ENCODE measurements at regions not wholly inside any gene's neighbourhood (a gene's known extent, or its start where the extent isn't known, plus 50 kb on each side); places are given as distances from the start of the nearest gene placed in this dataset.

- no peak overlapping the region for H3K4me3 ChIP-seq (ENCODE audit: control extremely low read depth in 1 of 5, extremely low read depth in 1 of 5, insufficient read depth in 1 of 5, low read depth in 2 of 5, low read length in 4 of 5)
- peaks cover 0 to 11% (median 2%) of the 10 kb centered on the region in 3 donors for H3K9me3 ChIP-seq (ENCODE audit: control extremely low read depth in 1 of 3, control insufficient read depth in 2 of 3, insufficient read depth in 1 of 3, low read length in 2 of 3)
- H4K20me1 ChIP-seq (ENCODE audit: control insufficient read depth, insufficient read depth, low read length, poor library complexity, severe bottlenecking), result no peaks in the 10 kb centered on the region
- DNase-seq (no peak), ATAC-seq (ENCODE audit: low read depth) (no peak)
- ChIA-PET POLR2A (no interaction called here), CTCF (no interaction called here)
- H3K27ac Mint-ChIP-seq, result no peak overlapping the region
- no peaks in the 10 kb centered on the region for H3K79me2 ChIP-seq (ENCODE audit: control insufficient read depth, insufficient read depth, low read length)
- no peaks in the 10 kb centered on the region for H3K4me1 Mint-ChIP-seq
- TF ChIP-seq, protein P1, sequence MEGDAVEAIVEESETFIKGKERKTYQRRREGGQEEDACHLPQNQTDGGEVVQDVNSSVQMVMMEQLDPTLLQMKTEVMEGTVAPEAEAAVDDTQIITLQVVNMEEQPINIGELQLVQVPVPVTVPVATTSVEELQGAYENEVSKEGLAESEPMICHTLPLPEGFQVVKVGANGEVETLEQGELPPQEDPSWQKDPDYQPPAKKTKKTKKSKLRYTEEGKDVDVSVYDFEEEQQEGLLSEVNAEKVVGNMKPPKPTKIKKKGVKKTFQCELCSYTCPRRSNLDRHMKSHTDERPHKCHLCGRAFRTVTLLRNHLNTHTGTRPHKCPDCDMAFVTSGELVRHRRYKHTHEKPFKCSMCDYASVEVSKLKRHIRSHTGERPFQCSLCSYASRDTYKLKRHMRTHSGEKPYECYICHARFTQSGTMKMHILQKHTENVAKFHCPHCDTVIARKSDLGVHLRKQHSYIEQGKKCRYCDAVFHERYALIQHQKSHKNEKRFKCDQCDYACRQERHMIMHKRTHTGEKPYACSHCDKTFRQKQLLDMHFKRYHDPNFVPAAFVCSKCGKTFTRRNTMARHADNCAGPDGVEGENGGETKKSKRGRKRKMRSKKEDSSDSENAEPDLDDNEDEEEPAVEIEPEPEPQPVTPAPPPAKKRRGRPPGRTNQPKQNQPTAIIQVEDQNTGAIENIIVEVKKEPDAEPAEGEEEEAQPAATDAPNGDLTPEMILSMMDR (IDR thresholded peaks at IDR 0.05), result no peak
- no peak for TF ChIP-seq EZH2 (IDR thresholded peaks at IDR 0.05; ENCODE audit: borderline replicate concordance, insufficient read depth, low read depth, low read length, poor library complexity, severe bottlenecking)
- peaks cover 5% of the 10 kb centered on the region for H3K9me3 Mint-ChIP-seq (ENCODE audit: insufficient read depth)
- no peaks in the 10 kb centered on the region for H3K4me1 ChIP-seq (ENCODE audit: control insufficient read depth in 2 of 2, insufficient read depth in 2 of 2, low read length in 2 of 2)
- H3K27me3 ChIP-seq (replicated peaks in 1 of 4; ENCODE audit: control extremely low read depth in 1 of 4, control insufficient read depth in 3 of 4, insufficient read depth in 4 of 4, low read length in 3 of 4), result no peaks in the 10 kb centered on the region
- H3K36me3 ChIP-seq (replicated peaks in 1 of 2; ENCODE audit: control extremely low read depth in 1 of 2, control insufficient read depth in 1 of 2, extremely low read depth in 1 of 2, insufficient read depth in 2 of 2, low read length in 1 of 2), result no peaks in the 10 kb centered on the region
- H3K27ac ChIP-seq (ENCODE audit: low read length in 2 of 2), result no peak overlapping the region
- WGBS (ENCODE audit: insufficient coverage), result 94% methylated on average over 3 of the region's 4 CpGs
- H3K4me2 ChIP-seq (replicated peaks; ENCODE audit: low read depth, low read length, poor library complexity, severe bottlenecking), result no peak overlapping the region
- peaks cover 7% of the 10 kb centered on the region for H3K27me3 Mint-ChIP-seq
- no peak overlapping the region for H3K4me3 Mint-ChIP-seq
- H3K9ac ChIP-seq (ENCODE audit: low read length), result no peak overlapping the region
- intact Hi-C loops (cut with micrococcal nuclease), result no loop called here
- H2AFZ ChIP-seq (ENCODE audit: insufficient read depth, low read depth, low read length, poor library complexity, severe bottlenecking), result no peak overlapping the region
Measured at GRCh38 chr22:47687776-47688175, 925.3 kb downstream of the TBC1D22A start.

DNA sequence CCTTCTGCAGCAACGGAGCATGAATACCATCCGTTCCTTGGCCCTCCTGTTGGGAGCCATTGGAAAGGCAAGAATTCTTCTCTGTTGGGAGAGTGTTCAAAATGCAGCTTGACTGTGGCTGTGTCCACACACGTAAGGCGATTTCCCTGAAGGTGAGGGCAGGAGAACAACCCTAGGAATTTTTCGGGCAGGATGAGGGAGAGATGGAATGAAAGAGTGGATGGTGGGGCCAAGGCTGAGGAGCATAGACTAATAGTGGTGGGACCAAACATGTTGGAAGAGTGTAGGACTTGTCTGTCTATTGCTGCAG, 924.9 kb downstream of the TBC1D22A start:
- no peaks in the 10 kb centered on the region for H3K4me1 ChIP-seq (ENCODE audit: control insufficient read depth in 2 of 2, insufficient read depth in 2 of 2, low read length in 2 of 2)
- POLR2A ChIA-PET, result no interaction called here
- H3K79me2 ChIP-seq (ENCODE audit: control insufficient read depth, insufficient read depth, low read length), result no peaks in the 10 kb centered on the region
- Mint-ChIP-seq H3K27ac (no peak overlapping the region), H3K4me3 (no peak overlapping the region), H3K9me3 (ENCODE audit: insufficient read depth) (peaks cover 5% of the 10 kb centered on the region), H3K27me3 (peaks cover 7% of the 10 kb centered on the region), H3K4me1 (no peaks in the 10 kb centered on the region)
- H3K27me3 ChIP-seq (replicated peaks in 1 of 4; ENCODE audit: control extremely low read depth in 1 of 4, control insufficient read depth in 3 of 4, insufficient read depth in 4 of 4, low read length in 3 of 4), result no peaks in the 10 kb centered on the region
- TF ChIP-seq, protein P1 (IDR thresholded peaks at IDR 0.05), result no peak
- no peak for TF ChIP-seq EZH2 (IDR thresholded peaks at IDR 0.05; ENCODE audit: borderline replicate concordance, insufficient read depth, low read depth, low read length, poor library complexity, severe bottlenecking)
- no peak overlapping the region for H3K4me2 ChIP-seq (replicated peaks; ENCODE audit: low read depth, low read length, poor library complexity, severe bottlenecking)
- ATAC-seq (ENCODE audit: low read depth) (no peak), DNase-seq (no peak)
- H3K27ac ChIP-seq (ENCODE audit: low read length in 2 of 2), result no peak overlapping the region
- intact Hi-C loops (cut with micrococcal nuclease), result no loop called here
- H3K36me3 ChIP-seq (replicated peaks in 1 of 2; ENCODE audit: control extremely low read depth in 1 of 2, control insufficient read depth in 1 of 2, extremely low read depth in 1 of 2, insufficient read depth in 2 of 2, low read length in 1 of 2), result no peaks in the 10 kb centered on the region
- no peak overlapping the region for H2AFZ ChIP-seq (ENCODE audit: insufficient read depth, low read depth, low read length, poor library complexity, severe bottlenecking)
- peaks cover 0 to 15% (median 2%) of the 10 kb centered on the region in 3 donors for H3K9me3 ChIP-seq (ENCODE audit: control extremely low read depth in 1 of 3, control insufficient read depth in 2 of 3, insufficient read depth in 1 of 3, low read length in 2 of 3)
- no peak overlapping the region for H3K9ac ChIP-seq (ENCODE audit: low read length)
- no peaks in the 10 kb centered on the region for H4K20me1 ChIP-seq (ENCODE audit: control insufficient read depth, insufficient read depth, low read length, poor library complexity, severe bottlenecking)
- WGBS (ENCODE audit: insufficient coverage), result 83% methylated on average over 5 of the region's 5 CpGs
- no peak overlapping the region for H3K4me3 ChIP-seq (ENCODE audit: control extremely low read depth in 1 of 5, extremely low read depth in 1 of 5, insufficient read depth in 1 of 5, low read depth in 2 of 5, low read length in 4 of 5)
- CTCF ChIA-PET, result no interaction called here
